ENCODE measurements at regions not wholly inside any gene's neighbourhood (a gene's known extent, or its start where the extent isn't known, plus 50 kb on each side); places are given as distances from the start of the nearest gene placed in this dataset.

GRCh38 chrX:13938051-13938828 is 91.5 kb downstream of the GEMIN8 start:
- Mint-ChIP-seq H3K36me3 (ENCODE audit: low read depth) (no peaks in the 10 kb centered on the region), H3K27me3 (ENCODE audit: insufficient read depth) (no peaks in the 10 kb centered on the region), H3K27ac (peak overlapping the region; percentile 92), H3K4me1 (peaks cover 28% of the 10 kb centered on the region), H3K9me3 (peaks cover 50% of the 10 kb centered on the region), H3K4me3 (peak overlapping the region; percentile 80)
- H3K4me1 ChIP-seq (ENCODE audit: control insufficient read depth, insufficient read depth, low read length), result no peaks in the 10 kb centered on the region
- H3K27me3 ChIP-seq (ENCODE audit: control insufficient read depth, insufficient read depth, low read length, poor library complexity, severe bottlenecking), result no peaks in the 10 kb centered on the region
- H3K4me3 ChIP-seq (ENCODE audit: low read length), result peak overlapping the region; percentile 86
- H3K36me3 ChIP-seq (ENCODE audit: control insufficient read depth, insufficient read depth, low read length), result peaks cover 10% of the 10 kb centered on the region
- peak overlapping the region; percentile 85 for H3K9ac ChIP-seq (ENCODE audit: extremely low read depth, low read length, poor library complexity, severe bottlenecking)
- no peaks in the 10 kb centered on the region for H3K9me3 ChIP-seq (ENCODE audit: control insufficient read depth, low read length)
- peak; percentile 78 for DNase-seq
- peak overlapping the region; percentile 77 for H3K27ac ChIP-seq (ENCODE audit: low read depth, low read length)
- TF ChIP-seq, protein P1, sequence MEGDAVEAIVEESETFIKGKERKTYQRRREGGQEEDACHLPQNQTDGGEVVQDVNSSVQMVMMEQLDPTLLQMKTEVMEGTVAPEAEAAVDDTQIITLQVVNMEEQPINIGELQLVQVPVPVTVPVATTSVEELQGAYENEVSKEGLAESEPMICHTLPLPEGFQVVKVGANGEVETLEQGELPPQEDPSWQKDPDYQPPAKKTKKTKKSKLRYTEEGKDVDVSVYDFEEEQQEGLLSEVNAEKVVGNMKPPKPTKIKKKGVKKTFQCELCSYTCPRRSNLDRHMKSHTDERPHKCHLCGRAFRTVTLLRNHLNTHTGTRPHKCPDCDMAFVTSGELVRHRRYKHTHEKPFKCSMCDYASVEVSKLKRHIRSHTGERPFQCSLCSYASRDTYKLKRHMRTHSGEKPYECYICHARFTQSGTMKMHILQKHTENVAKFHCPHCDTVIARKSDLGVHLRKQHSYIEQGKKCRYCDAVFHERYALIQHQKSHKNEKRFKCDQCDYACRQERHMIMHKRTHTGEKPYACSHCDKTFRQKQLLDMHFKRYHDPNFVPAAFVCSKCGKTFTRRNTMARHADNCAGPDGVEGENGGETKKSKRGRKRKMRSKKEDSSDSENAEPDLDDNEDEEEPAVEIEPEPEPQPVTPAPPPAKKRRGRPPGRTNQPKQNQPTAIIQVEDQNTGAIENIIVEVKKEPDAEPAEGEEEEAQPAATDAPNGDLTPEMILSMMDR (conservative IDR thresholded peaks at IDR 0.05), result peak; percentile 29
- WGBS, 2 experiments (ENCODE audit: insufficient coverage in 1 of 2, insufficient read length in 1 of 2), result 0% methylated on average over 5 to 90 of the region's 91 CpGs

DNA sequence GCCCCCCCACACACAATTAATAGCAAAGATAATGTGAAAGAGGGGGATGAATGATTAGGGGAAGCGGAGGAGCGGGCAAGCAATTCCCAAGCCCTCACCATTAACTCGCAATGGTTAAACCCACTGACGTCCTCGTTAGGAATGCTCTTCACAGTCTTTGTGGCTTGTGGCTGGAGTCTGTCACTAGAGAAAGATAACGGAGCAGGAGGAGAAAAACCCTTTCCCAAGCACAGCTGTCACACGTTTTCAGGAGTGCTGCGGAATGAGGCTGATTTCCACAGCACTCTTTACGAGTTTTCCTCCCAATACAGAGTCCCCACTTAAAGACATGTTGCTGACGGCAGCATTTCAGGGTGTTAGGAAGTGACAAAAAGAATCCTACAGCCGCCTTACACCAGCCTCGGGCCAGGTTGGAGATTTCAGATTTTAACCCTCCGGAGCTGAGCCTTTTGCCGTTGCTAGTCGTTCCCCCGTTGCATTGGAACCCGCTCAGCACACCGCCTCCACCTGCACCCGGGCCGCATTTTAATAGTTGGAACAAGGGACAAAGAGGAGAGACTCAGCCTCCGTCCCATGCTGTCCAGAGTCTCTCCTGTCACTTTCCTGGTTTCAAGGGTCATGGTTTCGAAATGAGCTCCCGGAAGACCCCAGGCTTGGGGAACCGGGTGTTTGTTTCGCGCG is 92.2 kb downstream of the GEMIN8 start:
- Mint-ChIP-seq H3K4me1 (peaks cover 29% of the 10 kb centered on the region), H3K27me3 (ENCODE audit: insufficient read depth) (no peaks in the 10 kb centered on the region), H3K4me3 (peak overlapping the region; percentile 80), H3K36me3 (ENCODE audit: low read depth) (no peaks in the 10 kb centered on the region), H3K27ac (peak overlapping the region; percentile 92), H3K9me3 (peaks cover 47% of the 10 kb centered on the region)
- Histone ChIP-seq H3K27me3 (ENCODE audit: control insufficient read depth, insufficient read depth, low read length, poor library complexity, severe bottlenecking) (no peaks in the 10 kb centered on the region), H3K9ac (ENCODE audit: extremely low read depth, low read length, poor library complexity, severe bottlenecking) (peak overlapping the region; percentile 85), H3K4me1 (ENCODE audit: control insufficient read depth, insufficient read depth, low read length) (no peaks in the 10 kb centered on the region), H3K9me3 (ENCODE audit: control insufficient read depth, low read length) (no peaks in the 10 kb centered on the region), H3K36me3 (ENCODE audit: control insufficient read depth, insufficient read depth, low read length) (peaks cover 10% of the 10 kb centered on the region), H3K27ac (ENCODE audit: low read depth, low read length) (peak overlapping the region; percentile 77), H3K4me3 (ENCODE audit: low read length) (peak overlapping the region; percentile 86)
- peak; percentile 72 for DNase-seq
- WGBS, 2 experiments (ENCODE audit: insufficient coverage in 1 of 2, insufficient read length in 1 of 2), result 1% methylated on average over 25 of the region's 27 CpGs; no CpG with 5 or more reads in 1 of the 2 experiments
- TF ChIP-seq, protein P1 (conservative IDR thresholded peaks at IDR 0.05), result no peak

- Mint-ChIP-seq H3K27me3 (ENCODE audit: insufficient read depth) (no peaks in the 10 kb centered on the region), H3K4me1 (peaks cover 33% of the 10 kb centered on the region), H3K9me3 (peaks cover 53% of the 10 kb centered on the region), H3K27ac (peak overlapping the region; percentile 92), H3K4me3 (peak overlapping the region; percentile 80), H3K36me3 (ENCODE audit: low read depth) (peaks cover 4% of the 10 kb centered on the region)
- H3K9ac ChIP-seq (ENCODE audit: extremely low read depth, low read length, poor library complexity, severe bottlenecking), result peak overlapping the region; percentile 85
- H3K36me3 ChIP-seq (ENCODE audit: control insufficient read depth, insufficient read depth, low read length), result peaks cover 10% of the 10 kb centered on the region
- no peaks in the 10 kb centered on the region for H3K4me1 ChIP-seq (ENCODE audit: control insufficient read depth, insufficient read depth, low read length)
- TF ChIP-seq, protein P1 (conservative IDR thresholded peaks at IDR 0.05), result no peak
- peak overlapping the region; percentile 47 for H3K27ac ChIP-seq (ENCODE audit: low read depth, low read length)
- no peaks in the 10 kb centered on the region for H3K9me3 ChIP-seq (ENCODE audit: control insufficient read depth, low read length)
- peak overlapping the region; percentile 86 for H3K4me3 ChIP-seq (ENCODE audit: low read length)
- no peak for DNase-seq
- 31 to 44% methylated on average over 2 to 9 of the region's 9 CpGs for WGBS, 2 experiments (ENCODE audit: insufficient coverage in 1 of 2, insufficient read length in 1 of 2)
- no peaks in the 10 kb centered on the region for H3K27me3 ChIP-seq (ENCODE audit: control insufficient read depth, insufficient read depth, low read length, poor library complexity, severe bottlenecking)
Observed at GRCh38 chrX:13936521-13937225, 93.0 kb downstream of the GEMIN8 start.

Measured in endodermal cell (in vitro differentiated cells).